PFSK-1 (cell line): ENCODE measurements at regions not wholly inside any gene's neighbourhood (a gene's known extent, or its start where the extent isn't known, plus 50 kb on each side); places are given as distances from the start of the nearest gene placed in this dataset.

ENCODE experiments used
- POLR2AphosphoS5 ChIP-seq: IDR thresholded peaks from 2 replicates; pipeline ENCODE4 v1.6.1; 2012; ENCODE audit warnings: low read depth, mild to moderate bottlenecking, control low read depth, low read length, moderate library complexity
- TF ChIP-seq, protein P1 (sequence below), 2 experiments: IDR thresholded peaks; 2 replicates each; pipeline versions ENCODE4 v1.6.1 to v1.8.0; 2011 to 2012; ENCODE audit warnings: low read depth in 2 of 2, low read length in 2 of 2, control low read depth in 1 of 2, inconsistent platforms in 1 of 2, mild to moderate bottlenecking in 1 of 2, moderate library complexity in 1 of 2; ENCODE audit not compliant: insufficient read depth in 1 of 2

DNA sequence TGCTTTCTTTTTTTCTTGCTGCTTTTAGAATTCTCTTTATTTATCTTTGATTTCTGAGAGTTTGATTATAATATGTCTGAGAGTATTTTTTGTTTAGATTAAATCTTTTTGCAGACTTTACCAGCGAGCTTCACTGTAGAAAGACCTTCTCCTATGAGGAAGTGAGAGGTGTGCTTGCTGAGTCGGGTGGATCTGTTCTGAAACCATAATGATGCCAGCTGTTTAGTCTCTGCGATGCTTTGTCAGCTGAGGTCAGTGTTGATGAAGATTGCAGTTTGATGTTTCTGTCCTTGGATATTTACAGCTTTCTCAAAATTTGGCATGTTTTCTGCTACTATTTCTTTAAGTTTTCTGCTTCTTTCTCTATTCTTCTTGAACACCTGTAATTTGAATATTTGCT, 309.1 kb upstream of the SLITRK6 start:
- TF ChIP-seq, protein P1, sequence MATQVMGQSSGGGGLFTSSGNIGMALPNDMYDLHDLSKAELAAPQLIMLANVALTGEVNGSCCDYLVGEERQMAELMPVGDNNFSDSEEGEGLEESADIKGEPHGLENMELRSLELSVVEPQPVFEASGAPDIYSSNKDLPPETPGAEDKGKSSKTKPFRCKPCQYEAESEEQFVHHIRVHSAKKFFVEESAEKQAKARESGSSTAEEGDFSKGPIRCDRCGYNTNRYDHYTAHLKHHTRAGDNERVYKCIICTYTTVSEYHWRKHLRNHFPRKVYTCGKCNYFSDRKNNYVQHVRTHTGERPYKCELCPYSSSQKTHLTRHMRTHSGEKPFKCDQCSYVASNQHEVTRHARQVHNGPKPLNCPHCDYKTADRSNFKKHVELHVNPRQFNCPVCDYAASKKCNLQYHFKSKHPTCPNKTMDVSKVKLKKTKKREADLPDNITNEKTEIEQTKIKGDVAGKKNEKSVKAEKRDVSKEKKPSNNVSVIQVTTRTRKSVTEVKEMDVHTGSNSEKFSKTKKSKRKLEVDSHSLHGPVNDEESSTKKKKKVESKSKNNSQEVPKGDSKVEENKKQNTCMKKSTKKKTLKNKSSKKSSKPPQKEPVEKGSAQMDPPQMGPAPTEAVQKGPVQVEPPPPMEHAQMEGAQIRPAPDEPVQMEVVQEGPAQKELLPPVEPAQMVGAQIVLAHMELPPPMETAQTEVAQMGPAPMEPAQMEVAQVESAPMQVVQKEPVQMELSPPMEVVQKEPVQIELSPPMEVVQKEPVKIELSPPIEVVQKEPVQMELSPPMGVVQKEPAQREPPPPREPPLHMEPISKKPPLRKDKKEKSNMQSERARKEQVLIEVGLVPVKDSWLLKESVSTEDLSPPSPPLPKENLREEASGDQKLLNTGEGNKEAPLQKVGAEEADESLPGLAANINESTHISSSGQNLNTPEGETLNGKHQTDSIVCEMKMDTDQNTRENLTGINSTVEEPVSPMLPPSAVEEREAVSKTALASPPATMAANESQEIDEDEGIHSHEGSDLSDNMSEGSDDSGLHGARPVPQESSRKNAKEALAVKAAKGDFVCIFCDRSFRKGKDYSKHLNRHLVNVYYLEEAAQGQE (IDR thresholded peaks at IDR 0.05; ENCODE audit: insufficient read depth in 1 of 2, low read depth in 2 of 2, low read length in 2 of 2) = no peak
- TF ChIP-seq POLR2AphosphoS5 = no peak
